GM12891 (cell line): ENCODE measurements at regions not wholly inside any gene's neighbourhood (a gene's known extent, or its start where the extent isn't known, plus 50 kb on each side); places are given as distances from the start of the nearest gene placed in this dataset.

Experiments
- POLR2A ChIP-seq: IDR thresholded peaks from 2 replicates; pipeline ENCODE4 v1.6.1; 2011; ENCODE audit warnings: low read depth, low read length, control low read depth
- POLR2AphosphoS5 ChIP-seq: IDR thresholded peaks from 2 replicates; pipeline ENCODE4 v1.6.1; 2011; ENCODE audit warnings: low read depth, low read length, control low read depth
- TAF1 ChIP-seq: IDR thresholded peaks from 2 replicates; pipeline ENCODE4 v1.6.1; 2011; ENCODE audit warnings: low read depth, low read length, control low read depth

- TF ChIP-seq POLR2A = no peak
- TF ChIP-seq POLR2AphosphoS5 = no peak
- TF ChIP-seq TAF1 = no peak
These were observed 1185.1 kb upstream of the C9orf72 start for GRCh38 chr9:28758341-28758740.
